DMS 273 treated with DMSO at 0.1 percent for 48 hours (cell line): ENCODE measurements at regions not wholly inside any gene's neighbourhood (a gene's known extent, or its start where the extent isn't known, plus 50 kb on each side); places are given as distances from the start of the nearest gene placed in this dataset.

ENCODE experiments used
- DNase-seq: peaks from one replicate; lab custom pipeline; 2025; lab: John Stamatoyannopoulos, UW

DNA sequence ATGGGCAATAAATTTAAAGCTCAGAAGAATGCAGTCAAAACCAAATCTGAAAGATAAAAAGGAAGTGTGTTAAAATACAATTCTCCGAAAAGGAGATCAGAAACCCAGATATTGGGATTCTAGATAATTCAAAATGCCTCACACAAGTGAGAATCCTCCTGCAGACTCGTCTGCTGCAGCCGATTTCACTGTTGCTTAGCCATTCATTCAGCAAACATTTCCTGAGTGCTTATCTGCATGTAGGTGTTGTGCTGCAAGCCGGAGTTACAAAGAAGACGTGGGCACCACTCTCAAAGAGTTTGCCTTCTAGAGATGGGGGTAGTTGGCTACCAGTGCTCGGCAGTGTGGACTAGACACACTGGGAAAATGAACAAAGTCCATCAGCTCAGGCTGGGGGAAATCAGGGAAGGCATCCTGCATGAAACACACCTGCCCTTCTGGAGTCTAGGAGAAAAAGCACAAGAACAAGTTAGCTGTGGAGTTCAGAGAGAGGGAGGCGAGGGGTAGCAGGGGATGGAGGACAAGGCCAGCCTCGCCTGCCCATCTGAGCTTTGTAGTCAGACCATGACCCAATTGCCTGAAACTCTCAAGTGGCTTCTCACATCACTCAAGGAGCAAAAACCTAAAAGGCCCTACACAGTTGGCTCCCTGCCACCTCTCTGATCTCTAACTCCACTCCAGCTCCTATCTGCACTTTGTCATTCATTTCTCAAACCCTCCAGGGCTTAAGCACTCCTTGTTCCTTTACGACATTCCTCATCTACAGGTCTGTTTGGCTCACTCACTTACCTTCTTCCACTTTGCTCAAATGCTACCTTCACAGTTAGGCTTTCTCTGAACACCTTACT is 310.0 kb upstream of the DDHD1 start:
- DNase-seq, result no peak

GRCh38 chr14:53461858-53462257 is 308.7 kb upstream of the DDHD1 start:
- no peak for DNase-seq

- DNase-seq, result no peak
These were observed 307.4 kb upstream of the DDHD1 start for GRCh38 chr14:53460544-53460943.

DNA sequence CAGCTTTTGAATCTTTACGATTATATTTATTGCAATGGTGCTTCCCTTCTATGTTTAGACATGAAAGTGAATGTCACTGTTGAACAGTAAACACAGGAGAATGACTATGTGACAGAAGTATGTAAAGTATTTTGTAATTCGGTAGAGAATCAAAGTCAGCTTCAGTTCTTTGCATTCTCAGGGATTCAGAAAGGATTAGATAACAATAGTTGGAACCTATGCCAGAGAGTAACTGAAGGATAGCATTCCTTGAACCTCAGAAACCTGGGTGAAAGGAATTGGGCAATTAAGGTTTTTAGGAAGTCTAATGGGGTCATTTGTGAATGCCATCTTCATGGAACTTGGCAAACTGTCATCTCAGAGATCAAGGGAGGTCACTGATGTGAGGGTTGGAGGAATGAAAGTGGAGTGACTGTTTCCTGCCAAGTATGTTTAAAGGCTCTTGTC is 305.3 kb upstream of the DDHD1 start:
- DNase-seq, result no peak

GRCh38 chr14:53456931-53457330 is 303.8 kb upstream of the DDHD1 start:
- DNase-seq, result no peak

- DNase-seq, result no peak
These were observed 299.0 kb upstream of the DDHD1 start for GRCh38 chr14:53452005-53452673.

DNA sequence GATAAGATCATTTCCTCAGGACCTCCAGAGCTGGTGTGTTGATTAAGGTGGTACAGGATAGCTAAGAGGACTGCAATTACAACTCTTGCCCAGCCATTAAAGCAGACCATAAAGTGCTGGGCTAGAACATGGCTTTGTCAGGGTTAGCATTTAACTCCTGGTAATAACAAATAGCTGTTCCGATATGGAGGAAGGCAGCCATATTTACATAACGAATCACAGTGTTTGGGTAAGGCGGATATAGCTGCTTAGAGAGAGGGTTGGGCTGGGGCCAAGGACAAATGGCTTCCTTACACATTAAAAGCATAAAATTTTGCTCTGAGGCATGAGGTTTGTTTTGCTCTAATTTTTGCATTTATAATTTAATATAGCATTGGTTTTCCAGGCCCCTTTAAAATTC is 297.7 kb upstream of the DDHD1 start:
- DNase-seq, result no peak

DNA sequence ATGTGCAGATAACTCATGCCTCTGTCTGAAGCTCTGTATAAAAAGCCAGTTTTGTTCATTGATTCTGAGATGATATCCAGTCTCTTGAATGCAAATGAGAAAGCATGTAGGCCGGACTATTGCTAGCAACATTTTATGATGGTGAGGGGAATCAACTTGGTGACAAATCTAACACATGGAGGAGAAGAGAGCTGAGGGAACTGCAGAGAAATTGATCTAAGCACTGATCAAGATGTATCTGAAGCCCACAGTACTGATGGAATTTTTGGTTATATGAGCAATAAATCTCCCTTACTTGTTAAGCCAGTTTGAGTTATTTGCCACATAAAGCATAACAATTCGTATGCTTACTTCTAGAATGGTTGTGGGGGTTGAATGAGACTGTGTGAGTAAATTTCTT is 295.6 kb upstream of the DDHD1 start:
- no peak for DNase-seq

DNA sequence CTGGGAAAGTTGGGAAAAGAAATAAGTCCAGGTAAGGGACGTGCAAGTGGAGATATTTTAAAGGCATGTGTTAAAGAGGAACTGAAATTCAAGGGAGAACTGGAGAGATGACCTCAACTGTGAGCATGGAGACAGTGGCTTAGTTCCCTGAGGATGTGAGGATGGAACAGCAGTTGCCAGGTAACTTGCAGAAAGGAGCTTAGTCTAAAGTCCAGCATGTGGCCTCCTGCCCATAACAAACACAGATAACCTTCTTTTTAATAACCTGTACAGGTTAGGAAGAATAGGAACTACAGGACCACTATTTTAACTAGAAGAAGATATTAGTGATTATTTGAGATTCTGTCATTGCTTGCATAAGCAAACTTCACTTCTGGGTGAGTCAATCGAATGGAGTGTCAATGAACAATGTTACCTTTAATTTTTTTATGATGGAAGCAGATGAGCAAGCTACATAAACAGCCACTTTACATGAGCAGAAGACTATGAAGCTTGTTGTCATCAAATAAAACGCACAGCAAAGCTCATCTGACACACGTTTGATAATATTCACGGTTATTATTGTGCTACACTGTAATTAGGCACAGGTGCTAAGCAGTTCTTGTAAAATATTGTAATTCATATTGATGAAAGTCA is 291.7 kb upstream of the DDHD1 start:
- no peak for DNase-seq

- no peak for DNase-seq
These were observed 288.7 kb upstream of the DDHD1 start for GRCh38 chr14:53441789-53442188.

DNA sequence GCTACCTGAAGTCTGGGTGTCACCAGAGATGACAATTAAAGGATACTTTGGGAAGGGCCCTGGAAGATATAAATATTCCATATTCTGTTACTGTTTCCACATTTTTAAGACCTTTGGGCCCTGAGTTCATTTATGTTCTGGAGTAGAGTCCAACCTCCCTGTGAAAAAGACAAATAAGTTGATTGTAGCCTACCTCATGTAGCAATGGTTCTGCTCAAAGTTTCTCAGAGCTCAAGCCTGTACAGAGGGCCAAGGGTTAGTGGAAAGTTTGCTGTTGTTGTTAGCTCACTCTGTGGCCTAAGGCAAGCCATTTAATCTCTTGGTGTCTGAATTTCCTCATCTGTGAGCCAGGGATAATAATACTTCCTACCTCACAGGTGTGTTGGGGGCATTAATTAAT is 284.7 kb upstream of the DDHD1 start:
- DNase-seq, result no peak

- no peak for DNase-seq
These were observed 279.3 kb upstream of the DDHD1 start for GRCh38 chr14:53432378-53432802.

DNA sequence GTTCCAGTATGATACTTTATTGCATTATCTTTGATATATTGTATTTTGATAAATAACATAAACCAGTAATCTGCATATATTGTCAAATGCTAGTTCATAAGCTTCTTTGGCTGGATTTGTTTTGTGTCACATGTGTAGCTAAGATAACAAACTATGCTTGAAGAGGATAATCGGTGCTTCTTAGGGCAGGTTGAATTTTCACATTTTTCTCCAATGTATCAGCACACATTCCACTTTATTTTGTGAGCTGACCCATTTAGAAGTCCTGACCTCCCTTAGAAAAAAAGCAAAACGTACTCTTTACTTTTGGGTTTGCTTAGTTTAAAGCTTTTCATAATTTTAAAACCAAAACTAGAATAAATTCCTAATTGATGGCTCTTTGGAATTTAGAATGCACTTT is 277.7 kb upstream of the DDHD1 start:
- no peak for DNase-seq

- DNase-seq, result no peak
These were observed 259.9 kb upstream of the DDHD1 start for GRCh38 chr14:53412819-53413675.

GRCh38 chr14:53411125-53411524 is 258.0 kb upstream of the DDHD1 start:
- no peak for DNase-seq

- no peak for DNase-seq
These were observed 256.8 kb upstream of the DDHD1 start for GRCh38 chr14:53409969-53410368.

DNA sequence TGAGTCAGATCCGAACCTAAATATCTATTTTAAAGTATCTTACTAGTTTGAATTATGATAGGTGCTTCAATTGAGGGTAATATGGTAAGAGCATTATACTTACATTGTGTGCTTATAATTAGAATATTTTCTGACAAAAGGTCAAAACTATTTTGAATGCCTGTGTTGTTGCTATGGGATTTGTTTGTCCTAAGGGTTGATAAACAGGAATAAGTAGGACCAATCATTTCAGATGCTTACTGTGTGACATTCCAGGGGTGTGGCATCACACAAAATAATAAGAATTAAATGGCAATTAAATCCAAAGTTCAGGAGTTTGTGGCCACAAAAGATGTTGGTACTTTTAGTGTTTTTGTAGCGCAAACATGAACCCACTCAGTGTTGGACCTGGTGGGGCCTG is 256.2 kb upstream of the DDHD1 start:
- no peak for DNase-seq

GRCh38 chr14:53408175-53408879 is 255.2 kb upstream of the DDHD1 start:
- DNase-seq, result no peak

GRCh38 chr14:53406519-53406918 is 253.4 kb upstream of the DDHD1 start:
- no peak for DNase-seq

DNA sequence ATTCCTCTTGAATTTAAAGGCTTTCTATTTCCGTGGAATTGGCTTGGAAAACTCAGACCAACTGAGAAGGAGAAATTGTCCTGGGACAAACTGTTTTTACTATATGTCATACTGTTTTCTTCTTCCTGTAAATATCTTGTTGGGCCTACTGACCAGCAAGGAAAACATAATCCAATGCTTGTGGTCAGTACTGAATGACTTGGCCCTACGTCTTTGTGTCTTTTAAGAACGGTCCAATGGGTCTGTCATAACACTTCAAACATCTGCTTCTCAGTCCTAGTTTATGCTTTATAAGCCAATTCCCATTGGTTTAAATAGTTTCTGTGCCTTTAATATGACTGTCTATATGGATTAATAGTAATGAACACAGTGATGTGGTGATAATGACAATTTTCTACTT is 248.5 kb upstream of the DDHD1 start:
- DNase-seq, result no peak

DNA sequence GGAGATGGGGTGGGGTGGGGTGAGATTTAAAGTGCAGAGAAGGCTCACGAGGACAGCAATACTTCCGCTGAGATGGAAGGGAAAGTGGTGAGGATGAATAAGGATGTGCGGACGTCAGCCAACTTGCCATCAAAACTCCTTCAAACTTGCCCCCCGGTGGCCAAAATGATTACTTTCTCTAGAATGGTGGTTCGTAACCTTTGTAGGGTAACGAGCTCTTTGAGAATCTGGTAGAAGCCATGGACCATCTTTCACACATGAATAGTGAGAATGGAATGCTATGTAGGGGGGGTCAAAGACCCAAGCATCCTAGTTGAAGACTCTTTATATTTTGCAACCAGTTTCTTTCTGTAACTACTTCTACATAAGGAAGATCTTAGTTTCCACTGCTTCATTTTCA is 245.9 kb upstream of the DDHD1 start:
- DNase-seq, result no peak
